ENCODE measurements at regions not wholly inside any gene's neighbourhood (a gene's known extent, or its start where the extent isn't known, plus 50 kb on each side); places are given as distances from the start of the nearest gene placed in this dataset.

GRCh38 chr4:151917145-151917734 lies 156.4 kb upstream of the GATB start:
- ChIA-PET POLR2A (interaction anchor here (0.6 kb wide), 1 partner anchor 8 kb away, joined by 3 read pairs; no protein-coding TSS in a partner anchor), CTCF (interaction anchor here (0.7 to 1.6 kb wide), 2 partner anchors 11 to 114 kb away, joined by 3 read pairs; no protein-coding TSS in a partner anchor)
- Mint-ChIP-seq H3K27ac (no peak overlapping the region), H3K4me3 (no peak overlapping the region), H3K4me1 (peaks cover 0 to 10% (median 0%) of the 10 kb centered on the region in 7 donors), H3K27me3 (peaks cover 0 to 11% (median 0%) of the 10 kb centered on the region in 5 donors), H3K36me3 (no peaks in the 10 kb centered on the region), H3K9me3 (peaks cover 0 to 8% (median 0%) of the 10 kb centered on the region in 11 donors)
- Histone ChIP-seq H3K36me3 (ENCODE audit: control insufficient read depth in 2 of 3, insufficient read depth in 3 of 3, low read length in 3 of 3) (no peaks in the 10 kb centered on the region), H3K4me1 (ENCODE audit: control insufficient read depth in 2 of 2, insufficient read depth in 2 of 2, low read length in 2 of 2) (no peaks in the 10 kb centered on the region), H3K4me3 (ENCODE audit: low read length) (no peak overlapping the region), H3K27ac (ENCODE audit: low read depth, low read length) (no peak overlapping the region), H3K9me3 (ENCODE audit: control insufficient read depth in 2 of 3, low read length in 3 of 3) (no peaks in the 10 kb centered on the region), H3K27me3 (ENCODE audit: control insufficient read depth in 2 of 2, insufficient read depth in 2 of 2, low read length in 2 of 2) (no peaks in the 10 kb centered on the region)
- ATAC-seq (no peak), DNase-seq (no peak)
- intact Hi-C loops (cut with micrococcal nuclease) = no loop called here

GRCh38 chr4:151912632-151913031 lies 151.8 kb upstream of the GATB start:
- Mint-ChIP-seq H3K27me3 (peaks cover 0 to 7% (median 0%) of the 10 kb centered on the region in 5 donors), H3K4me1 (peaks cover 0 to 14% (median 3%) of the 10 kb centered on the region in 7 donors), H3K27ac (peak overlapping the region in 1 of 9 donors; percentile 86), H3K4me3 (no peak overlapping the region), H3K36me3 (no peaks in the 10 kb centered on the region), H3K9me3 (peaks cover 0 to 8% (median 0%) of the 10 kb centered on the region in 11 donors)
- H3K4me3 ChIP-seq (ENCODE audit: low read length) = no peak overlapping the region
- H3K27me3 ChIP-seq (ENCODE audit: control insufficient read depth in 2 of 2, insufficient read depth in 2 of 2, low read length in 2 of 2) = no peaks in the 10 kb centered on the region
- intact Hi-C loops (cut with micrococcal nuclease) = no loop called here
- DNase-seq (no peak), ATAC-seq (no peak)
- H3K27ac ChIP-seq (ENCODE audit: low read depth, low read length) = no peak overlapping the region
- ChIA-PET POLR2A (no interaction called here), CTCF (no interaction called here)
- H3K9me3 ChIP-seq (ENCODE audit: control insufficient read depth in 2 of 3, low read length in 3 of 3) = no peaks in the 10 kb centered on the region
- no peaks in the 10 kb centered on the region for H3K4me1 ChIP-seq (ENCODE audit: control insufficient read depth in 2 of 2, insufficient read depth in 2 of 2, low read length in 2 of 2)
- no peaks in the 10 kb centered on the region for H3K36me3 ChIP-seq (ENCODE audit: control insufficient read depth in 2 of 3, insufficient read depth in 3 of 3, low read length in 3 of 3)

DNA sequence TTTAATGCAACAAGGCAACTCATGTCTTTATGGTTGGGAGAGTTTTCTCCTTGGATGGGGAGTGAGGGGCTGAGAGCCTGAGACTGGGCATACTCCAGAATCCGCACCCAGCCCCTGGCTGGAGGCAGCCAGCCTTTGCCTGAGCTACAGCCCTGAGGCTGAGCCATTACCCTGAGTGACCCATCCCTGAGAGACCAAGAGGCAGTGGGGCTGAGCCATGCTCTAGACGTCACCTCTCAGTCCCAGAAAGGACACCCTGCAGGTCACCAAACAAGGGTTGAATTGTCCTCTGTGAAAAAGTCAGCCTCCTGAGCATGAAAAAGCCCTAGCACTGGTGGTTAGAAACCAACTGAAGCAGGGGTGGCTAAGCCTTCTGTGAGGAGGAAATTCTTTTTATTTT lies 151.2 kb upstream of the GATB start:
- DNase-seq (no peak), ATAC-seq (no peak)
- intact Hi-C loops (cut with micrococcal nuclease) = no loop called here
- H3K4me1 Mint-ChIP-seq = peaks cover 0 to 14% (median 3%) of the 10 kb centered on the region in 7 donors
- H3K9me3 Mint-ChIP-seq = peaks cover 0 to 8% (median 0%) of the 10 kb centered on the region in 11 donors
- H3K4me1 ChIP-seq (ENCODE audit: control insufficient read depth in 2 of 2, insufficient read depth in 2 of 2, low read length in 2 of 2) = no peaks in the 10 kb centered on the region
- H3K36me3 Mint-ChIP-seq = no peaks in the 10 kb centered on the region
- no peaks in the 10 kb centered on the region for H3K9me3 ChIP-seq (ENCODE audit: control insufficient read depth in 2 of 3, low read length in 3 of 3)
- no peak overlapping the region for H3K27ac ChIP-seq (ENCODE audit: low read depth, low read length)
- ChIA-PET POLR2A (no interaction called here), CTCF (no interaction called here)
- peaks cover 0 to 7% (median 0%) of the 10 kb centered on the region in 5 donors for H3K27me3 Mint-ChIP-seq
- peak overlapping the region in 1 of 9 donors; percentile 38 for H3K27ac Mint-ChIP-seq
- H3K27me3 ChIP-seq (ENCODE audit: control insufficient read depth in 2 of 2, insufficient read depth in 2 of 2, low read length in 2 of 2) = no peaks in the 10 kb centered on the region
- H3K4me3 Mint-ChIP-seq = no peak overlapping the region
- no peak overlapping the region for H3K4me3 ChIP-seq (ENCODE audit: low read length)
- H3K36me3 ChIP-seq (ENCODE audit: control insufficient read depth in 2 of 3, insufficient read depth in 3 of 3, low read length in 3 of 3) = no peaks in the 10 kb centered on the region

- Mint-ChIP-seq H3K27ac (no peak overlapping the region), H3K4me3 (no peak overlapping the region), H3K4me1 (peaks cover 0 to 10% (median 2%) of the 10 kb centered on the region in 7 donors), H3K36me3 (peaks cover 0 to 11% (median 6%) of the 10 kb centered on the region in 5 donors), H3K27me3 (peaks cover 0 to 7% (median 0%) of the 10 kb centered on the region in 5 donors), H3K9me3 (peaks cover 0 to 13% (median 6%) of the 10 kb centered on the region in 11 donors)
- ChIA-PET POLR2A (no interaction called here), CTCF (interaction anchor here (0.5 kb wide), 1 partner anchor 246 kb away, joined by 4 read pairs; no protein-coding TSS in a partner anchor)
- no peak for DNase-seq
- Histone ChIP-seq H3K9me3 (ENCODE audit: control insufficient read depth in 2 of 3, low read length in 3 of 3) (no peaks in the 10 kb centered on the region), H3K36me3 (ENCODE audit: control insufficient read depth in 2 of 3, insufficient read depth in 3 of 3, low read length in 3 of 3) (no peaks in the 10 kb centered on the region), H3K4me1 (ENCODE audit: control insufficient read depth in 2 of 2, insufficient read depth in 2 of 2, low read length in 2 of 2) (no peaks in the 10 kb centered on the region), H3K27me3 (ENCODE audit: control insufficient read depth in 2 of 2, insufficient read depth in 2 of 2, low read length in 2 of 2) (no peaks in the 10 kb centered on the region), H3K4me3 (ENCODE audit: low read length) (no peak overlapping the region), H3K27ac (ENCODE audit: low read depth, low read length) (no peak overlapping the region)
- ATAC-seq = no peak
- intact Hi-C loops (cut with micrococcal nuclease) = no loop called here
These were observed 148.1 kb upstream of the GATB start for GRCh38 chr4:151908734-151909497.

DNA sequence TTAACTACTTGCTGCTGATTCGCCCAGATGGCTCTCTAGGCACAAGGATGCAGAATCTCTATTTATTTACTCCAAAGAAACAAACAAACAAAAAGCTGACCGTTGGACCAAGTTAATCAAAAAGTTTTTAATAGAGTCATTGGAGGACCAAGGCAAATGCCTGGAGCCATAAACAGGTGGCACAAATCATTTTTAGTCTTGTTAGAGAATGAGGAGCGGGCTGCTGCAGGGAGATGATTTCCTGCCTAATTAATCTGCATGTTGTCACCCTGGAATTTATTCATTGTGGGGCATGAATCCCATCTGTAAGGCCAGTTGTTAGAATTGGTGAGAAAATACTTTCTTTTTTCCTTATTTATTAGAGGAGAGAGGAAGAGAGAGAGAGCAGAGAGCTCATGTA lies 147.4 kb upstream of the GATB start:
- Histone ChIP-seq H3K27me3 (ENCODE audit: control insufficient read depth in 2 of 2, insufficient read depth in 2 of 2, low read length in 2 of 2) (no peaks in the 10 kb centered on the region), H3K36me3 (ENCODE audit: control insufficient read depth in 2 of 3, insufficient read depth in 3 of 3, low read length in 3 of 3) (no peaks in the 10 kb centered on the region), H3K9me3 (ENCODE audit: control insufficient read depth in 2 of 3, low read length in 3 of 3) (no peaks in the 10 kb centered on the region), H3K4me3 (ENCODE audit: low read length) (no peak overlapping the region), H3K27ac (ENCODE audit: low read depth, low read length) (no peak overlapping the region), H3K4me1 (ENCODE audit: control insufficient read depth in 2 of 2, insufficient read depth in 2 of 2, low read length in 2 of 2) (no peaks in the 10 kb centered on the region)
- intact Hi-C loops (cut with micrococcal nuclease) = no loop called here
- Mint-ChIP-seq H3K27me3 (peaks cover 0 to 7% (median 0%) of the 10 kb centered on the region in 5 donors), H3K36me3 (peaks cover 0 to 13% (median 6%) of the 10 kb centered on the region in 5 donors), H3K27ac (no peak overlapping the region), H3K4me1 (peaks cover 0 to 10% (median 2%) of the 10 kb centered on the region in 7 donors), H3K4me3 (no peak overlapping the region), H3K9me3 (peaks cover 0 to 20% (median 7%) of the 10 kb centered on the region in 11 donors)
- ATAC-seq (no peak), DNase-seq (no peak)
- POLR2A ChIA-PET = interaction anchor here (0.7 kb wide), 1 partner anchor 579 kb away, joined by 4 read pairs; no protein-coding TSS in a partner anchor
- CTCF ChIA-PET = no interaction called here

GRCh38 chr4:151906438-151906837 lies 145.6 kb upstream of the GATB start:
- Mint-ChIP-seq H3K27me3 (peaks cover 0 to 7% (median 0%) of the 10 kb centered on the region in 5 donors), H3K36me3 (peaks cover 3 to 29% (median 10%) of the 10 kb centered on the region in 5 donors), H3K9me3 (peaks cover 6 to 38% (median 18%) of the 10 kb centered on the region in 11 donors), H3K4me1 (peaks cover 0 to 10% (median 2%) of the 10 kb centered on the region in 7 donors), H3K4me3 (no peak overlapping the region), H3K27ac (no peak overlapping the region)
- ATAC-seq (no peak), DNase-seq (no peak)
- no peak overlapping the region for H3K27ac ChIP-seq (ENCODE audit: low read depth, low read length)
- peaks cover 0 to 5% (median 0%) of the 10 kb centered on the region in 3 experiments for H3K9me3 ChIP-seq (ENCODE audit: control insufficient read depth in 2 of 3, low read length in 3 of 3)
- H3K4me3 ChIP-seq (ENCODE audit: low read length) = no peak overlapping the region
- ChIA-PET CTCF (no interaction called here), POLR2A (no interaction called here)
- intact Hi-C loops (cut with micrococcal nuclease) = no loop called here
- no peaks in the 10 kb centered on the region for H3K4me1 ChIP-seq (ENCODE audit: control insufficient read depth in 2 of 2, insufficient read depth in 2 of 2, low read length in 2 of 2)
- H3K36me3 ChIP-seq (ENCODE audit: control insufficient read depth in 2 of 3, insufficient read depth in 3 of 3, low read length in 3 of 3) = no peaks in the 10 kb centered on the region
- no peaks in the 10 kb centered on the region for H3K27me3 ChIP-seq (ENCODE audit: control insufficient read depth in 2 of 2, insufficient read depth in 2 of 2, low read length in 2 of 2)
